ENCODE measurements at regions not wholly inside any gene's neighbourhood (a gene's known extent, or its start where the extent isn't known, plus 50 kb on each side); places are given as distances from the start of the nearest gene placed in this dataset.

DNA sequence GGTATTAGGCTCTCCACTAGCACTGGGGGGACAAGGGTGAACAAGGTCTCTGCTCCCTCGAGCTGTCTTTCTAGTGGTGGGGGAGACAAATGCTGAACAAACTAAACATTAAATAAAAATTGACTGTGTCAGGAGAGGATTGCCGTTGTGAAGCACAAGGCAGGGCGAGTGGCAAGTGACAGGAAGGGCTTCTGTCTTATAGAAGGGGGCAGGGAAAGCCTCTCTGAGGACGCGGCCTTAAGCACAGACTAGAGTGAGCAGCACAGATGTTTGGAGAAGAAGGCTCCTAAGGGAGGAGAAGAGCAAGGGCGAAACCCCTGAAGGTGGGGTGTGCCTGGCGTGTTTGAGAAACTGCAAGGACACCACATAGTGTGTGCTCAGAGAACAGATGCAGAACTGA is 50.9 kb upstream of the ATP2B2 start:
- TF ChIP-seq, protein P1, sequence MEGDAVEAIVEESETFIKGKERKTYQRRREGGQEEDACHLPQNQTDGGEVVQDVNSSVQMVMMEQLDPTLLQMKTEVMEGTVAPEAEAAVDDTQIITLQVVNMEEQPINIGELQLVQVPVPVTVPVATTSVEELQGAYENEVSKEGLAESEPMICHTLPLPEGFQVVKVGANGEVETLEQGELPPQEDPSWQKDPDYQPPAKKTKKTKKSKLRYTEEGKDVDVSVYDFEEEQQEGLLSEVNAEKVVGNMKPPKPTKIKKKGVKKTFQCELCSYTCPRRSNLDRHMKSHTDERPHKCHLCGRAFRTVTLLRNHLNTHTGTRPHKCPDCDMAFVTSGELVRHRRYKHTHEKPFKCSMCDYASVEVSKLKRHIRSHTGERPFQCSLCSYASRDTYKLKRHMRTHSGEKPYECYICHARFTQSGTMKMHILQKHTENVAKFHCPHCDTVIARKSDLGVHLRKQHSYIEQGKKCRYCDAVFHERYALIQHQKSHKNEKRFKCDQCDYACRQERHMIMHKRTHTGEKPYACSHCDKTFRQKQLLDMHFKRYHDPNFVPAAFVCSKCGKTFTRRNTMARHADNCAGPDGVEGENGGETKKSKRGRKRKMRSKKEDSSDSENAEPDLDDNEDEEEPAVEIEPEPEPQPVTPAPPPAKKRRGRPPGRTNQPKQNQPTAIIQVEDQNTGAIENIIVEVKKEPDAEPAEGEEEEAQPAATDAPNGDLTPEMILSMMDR (CRISPR knock-in tag; IDR thresholded peaks at IDR 0.05), result no peak
- TF ChIP-seq POLR2A (IDR thresholded peaks at IDR 0.05; ENCODE audit: insufficient read depth in 1 of 2, low read depth in 2 of 2, low read length in 2 of 2), result no peak
- TF ChIP-seq, protein P2, sequence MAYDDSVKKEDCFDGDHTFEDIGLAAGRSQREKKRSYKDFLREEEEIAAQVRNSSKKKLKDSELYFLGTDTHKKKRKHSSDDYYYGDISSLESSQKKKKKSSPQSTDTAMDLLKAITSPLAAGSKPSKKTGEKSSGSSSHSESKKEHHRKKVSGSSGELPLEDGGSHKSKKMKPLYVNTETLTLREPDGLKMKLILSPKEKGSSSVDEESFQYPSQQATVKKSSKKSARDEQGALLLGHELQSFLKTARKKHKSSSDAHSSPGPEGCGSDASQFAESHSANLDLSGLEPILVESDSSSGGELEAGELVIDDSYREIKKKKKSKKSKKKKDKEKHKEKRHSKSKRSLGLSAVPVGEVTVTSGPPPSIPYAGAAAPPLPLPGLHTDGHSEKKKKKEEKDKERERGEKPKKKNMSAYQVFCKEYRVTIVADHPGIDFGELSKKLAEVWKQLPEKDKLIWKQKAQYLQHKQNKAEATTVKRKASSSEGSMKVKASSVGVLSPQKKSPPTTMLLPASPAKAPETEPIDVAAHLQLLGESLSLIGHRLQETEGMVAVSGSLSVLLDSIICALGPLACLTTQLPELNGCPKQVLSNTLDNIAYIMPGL (CRISPR knock-in tag; IDR thresholded peaks at IDR 0.05; ENCODE audit: borderline replicate concordance in 1 of 2, low read depth in 1 of 2), result no peak
- TF ChIP-seq KDM5A (IDR thresholded peaks at IDR 0.05; ENCODE audit: borderline replicate concordance, low read length), result no peak

All from HepG2 (cell line).